NB4 (cell line): ENCODE measurements at regions not wholly inside any gene's neighbourhood (a gene's known extent, or its start where the extent isn't known, plus 50 kb on each side); places are given as distances from the start of the nearest gene placed in this dataset.

Source experiments
- DNase-seq: peaks from one replicate; pipeline ENCODE4 v3.0.0; 2010; ENCODE audit warnings: low read depth
- H3K4me3 ChIP-seq: one replicate; pipeline ENCODE4 v1.5.1; 2011; ENCODE audit warnings: mild to moderate bottlenecking, low read depth, low read length, moderate library complexity
- MYC ChIP-seq: IDR thresholded peaks from 2 replicates; pipeline ENCODE4 v1.6.1; 2011; ENCODE audit warnings: low read depth, low read length
- POLR2A ChIP-seq: IDR thresholded peaks from 2 replicates; pipeline ENCODE4 v1.6.1; 2011; ENCODE audit warnings: mild to moderate bottlenecking; ENCODE audit not compliant: insufficient read length; ENCODE audit errors: extremely low read depth
- TF ChIP-seq, protein P1 (sequence below): IDR thresholded peaks from 2 replicates; pipeline ENCODE4 v1.6.1; 2011; ENCODE audit warnings: low read depth, low read length
- TF ChIP-seq, protein P2 (sequence below): IDR thresholded peaks from one replicate; pipeline ENCODE4 v1.5.1; 2012; ENCODE audit warnings: low read depth, low read length

DNA sequence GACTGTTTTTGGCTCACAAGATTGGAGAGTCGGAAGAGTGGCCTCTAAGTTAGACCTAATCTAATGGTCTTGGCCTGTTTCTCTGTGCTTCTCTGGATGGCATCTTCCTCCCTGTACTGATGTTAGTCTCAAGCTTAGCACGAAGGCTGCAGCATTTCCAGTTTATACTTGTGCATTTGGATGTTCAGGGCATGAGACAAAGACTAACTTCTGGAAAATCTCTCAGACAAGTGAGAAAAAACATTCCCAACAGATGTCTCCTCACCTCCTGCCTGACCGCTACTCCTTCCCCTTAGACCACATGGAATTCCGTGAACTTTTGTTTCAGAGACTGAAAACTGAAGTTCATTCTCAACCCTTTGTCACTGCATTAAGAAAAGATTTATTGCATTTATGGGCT is 410.8 kb upstream of the MCTP2 start:
- DNase-seq: no peak
- H3K4me3 ChIP-seq: no peak overlapping the region
- TF ChIP-seq MYC (no peak), POLR2A (no peak)
- TF ChIP-seq, protein P1, sequence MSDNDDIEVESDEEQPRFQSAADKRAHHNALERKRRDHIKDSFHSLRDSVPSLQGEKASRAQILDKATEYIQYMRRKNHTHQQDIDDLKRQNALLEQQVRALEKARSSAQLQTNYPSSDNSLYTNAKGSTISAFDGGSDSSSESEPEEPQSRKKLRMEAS: no peak
- TF ChIP-seq, protein P2, sequence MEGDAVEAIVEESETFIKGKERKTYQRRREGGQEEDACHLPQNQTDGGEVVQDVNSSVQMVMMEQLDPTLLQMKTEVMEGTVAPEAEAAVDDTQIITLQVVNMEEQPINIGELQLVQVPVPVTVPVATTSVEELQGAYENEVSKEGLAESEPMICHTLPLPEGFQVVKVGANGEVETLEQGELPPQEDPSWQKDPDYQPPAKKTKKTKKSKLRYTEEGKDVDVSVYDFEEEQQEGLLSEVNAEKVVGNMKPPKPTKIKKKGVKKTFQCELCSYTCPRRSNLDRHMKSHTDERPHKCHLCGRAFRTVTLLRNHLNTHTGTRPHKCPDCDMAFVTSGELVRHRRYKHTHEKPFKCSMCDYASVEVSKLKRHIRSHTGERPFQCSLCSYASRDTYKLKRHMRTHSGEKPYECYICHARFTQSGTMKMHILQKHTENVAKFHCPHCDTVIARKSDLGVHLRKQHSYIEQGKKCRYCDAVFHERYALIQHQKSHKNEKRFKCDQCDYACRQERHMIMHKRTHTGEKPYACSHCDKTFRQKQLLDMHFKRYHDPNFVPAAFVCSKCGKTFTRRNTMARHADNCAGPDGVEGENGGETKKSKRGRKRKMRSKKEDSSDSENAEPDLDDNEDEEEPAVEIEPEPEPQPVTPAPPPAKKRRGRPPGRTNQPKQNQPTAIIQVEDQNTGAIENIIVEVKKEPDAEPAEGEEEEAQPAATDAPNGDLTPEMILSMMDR: no peak

DNA sequence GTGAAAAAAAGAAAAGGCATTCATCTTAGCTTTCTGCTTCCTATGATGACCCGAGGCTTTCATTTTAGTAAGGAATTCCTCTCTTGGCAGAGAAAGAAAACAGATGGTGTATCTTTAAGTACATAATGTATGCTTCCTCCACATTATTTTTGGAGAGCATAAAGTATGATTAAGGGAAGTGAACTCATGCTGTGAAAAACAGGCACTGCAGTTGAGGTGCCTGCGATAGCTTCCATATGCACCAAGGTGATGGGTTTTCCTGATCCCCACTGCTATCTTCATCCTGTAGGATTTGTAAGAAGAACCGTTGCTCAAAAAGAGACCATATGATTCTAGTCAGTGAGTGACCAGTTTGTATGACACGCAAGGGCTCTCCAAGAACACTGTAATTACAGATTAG is 411.5 kb upstream of the MCTP2 start:
- TF ChIP-seq, protein P2: no peak
- TF ChIP-seq POLR2A: no peak
- TF ChIP-seq, protein P1: no peak
- TF ChIP-seq MYC: no peak
- DNase-seq: no peak
- H3K4me3 ChIP-seq: no peak overlapping the region

DNA sequence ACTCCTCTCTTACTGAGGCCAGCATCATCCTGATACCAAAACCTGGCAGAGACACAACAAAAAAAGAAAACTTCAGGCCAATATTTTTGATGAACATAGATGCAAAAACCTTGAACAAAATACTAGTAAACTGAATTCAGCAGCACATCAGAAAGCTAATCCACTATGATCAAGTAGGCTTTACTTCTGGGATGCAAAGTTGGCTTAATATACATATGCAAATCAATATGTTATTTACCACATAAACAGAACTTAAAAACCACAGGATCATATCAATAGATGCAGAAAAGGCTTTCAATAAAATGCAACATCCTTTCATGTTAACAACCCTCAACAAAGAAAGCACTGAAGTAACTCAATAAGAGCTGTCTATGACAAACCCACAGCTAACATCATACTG is 414.5 kb upstream of the MCTP2 start:
- TF ChIP-seq, protein P2: no peak
- TF ChIP-seq POLR2A (no peak), MYC (no peak)
- TF ChIP-seq, protein P1: no peak
- DNase-seq: no peak
- no peak overlapping the region for H3K4me3 ChIP-seq

DNA sequence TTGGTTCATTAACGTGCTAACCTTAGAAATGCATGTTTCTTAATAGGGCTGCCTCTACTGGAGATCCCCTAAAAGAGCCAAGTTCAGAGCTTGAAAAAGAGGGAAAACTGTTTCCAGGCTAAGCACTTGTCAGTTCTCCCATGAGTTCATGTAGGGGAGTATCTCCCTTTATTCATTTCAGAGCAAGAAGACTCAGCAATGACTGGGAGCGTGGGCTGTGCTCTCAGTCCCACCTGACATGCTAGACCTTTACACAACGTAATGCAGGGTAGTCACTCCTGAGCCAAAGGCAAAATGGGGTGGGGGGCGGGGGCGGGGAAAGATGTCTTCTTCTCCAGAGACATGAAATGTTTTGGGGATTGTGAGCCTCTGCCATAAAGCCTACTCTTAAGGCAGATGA is 420.1 kb upstream of the MCTP2 start:
- TF ChIP-seq POLR2A (no peak), MYC (no peak)
- TF ChIP-seq, protein P2: no peak
- TF ChIP-seq, protein P1: no peak
- H3K4me3 ChIP-seq: no peak overlapping the region
- no peak for DNase-seq

DNA sequence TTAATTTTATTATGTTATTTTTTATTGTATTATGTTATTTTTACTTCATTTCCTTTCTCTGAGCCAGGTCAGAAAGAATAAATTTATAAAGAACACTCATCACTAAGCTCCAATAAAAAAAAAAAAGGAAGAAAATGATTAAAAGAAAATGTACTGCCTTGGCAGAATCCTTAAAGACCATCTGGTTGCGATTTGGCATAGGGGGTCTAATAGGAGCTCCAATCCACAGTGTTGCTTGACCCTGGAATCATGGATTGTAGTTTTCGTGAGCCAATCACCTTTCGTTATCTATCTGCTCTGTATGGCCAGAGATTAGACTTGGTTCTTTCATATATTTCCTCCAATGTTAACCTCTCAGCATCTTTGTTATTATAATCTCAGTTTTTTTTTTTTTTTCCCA is 421.8 kb upstream of the MCTP2 start:
- TF ChIP-seq MYC (no peak), POLR2A (no peak)
- TF ChIP-seq, protein P1: no peak
- TF ChIP-seq, protein P2: no peak
- DNase-seq: no peak
- H3K4me3 ChIP-seq: no peak overlapping the region
